ENCODE measurements at regions not wholly inside any gene's neighbourhood (a gene's known extent, or its start where the extent isn't known, plus 50 kb on each side); places are given as distances from the start of the nearest gene placed in this dataset.
"Not testable (repeated sequence)": the region's sequence is repeated elsewhere in the genome, so short reads cannot be mapped to it uniquely, and the experiment has no call there.

GRCh38 chr4:135605076-135605475, 1403.5 kb upstream of the PABPC4L start:
- no peak for DNase-seq

- DNase-seq = no peak
Measured at GRCh38 chr4:135604531-135604930, 1402.9 kb upstream of the PABPC4L start.

- DNase-seq = no peak
Measured at GRCh38 chr4:135601351-135601750, 1399.8 kb upstream of the PABPC4L start.

GRCh38 chr4:135598151-135598550, 1396.6 kb upstream of the PABPC4L start:
- no peak for DNase-seq

GRCh38 chr4:135594521-135594920, 1392.9 kb upstream of the PABPC4L start:
- no peak for DNase-seq

- no peak for DNase-seq
Measured at GRCh38 chr4:135575041-135575440, 1373.5 kb upstream of the PABPC4L start.

GRCh38 chr4:135573251-135573650, 1371.7 kb upstream of the PABPC4L start:
- DNase-seq = no peak

GRCh38 chr4:135564090-135564489, 1362.5 kb upstream of the PABPC4L start:
- no peak for DNase-seq

- DNase-seq = no peak
Measured at GRCh38 chr4:135553213-135553612, 1351.6 kb upstream of the PABPC4L start.

GRCh38 chr4:135552131-135552530, 1350.5 kb upstream of the PABPC4L start:
- no peak for DNase-seq

GRCh38 chr4:135548711-135549110, 1347.1 kb upstream of the PABPC4L start:
- DNase-seq = no peak

GRCh38 chr4:135545616-135546317, 1344.2 kb upstream of the PABPC4L start:
- DNase-seq = no peak

GRCh38 chr4:135538698-135539097, 1337.1 kb upstream of the PABPC4L start:
- DNase-seq = no peak

- no peak for DNase-seq
Measured at GRCh38 chr4:135533053-135533452, 1331.5 kb upstream of the PABPC4L start.

- DNase-seq = no peak
Measured at GRCh38 chr4:135532132-135532531, 1330.5 kb upstream of the PABPC4L start.

GRCh38 chr4:135515295-135515694, 1313.7 kb upstream of the PABPC4L start:
- DNase-seq = no peak

GRCh38 chr4:135510582-135510981, 1309.0 kb upstream of the PABPC4L start:
- DNase-seq = no peak

- DNase-seq = no peak
Measured at GRCh38 chr4:135508006-135508714, 1306.6 kb upstream of the PABPC4L start.

GRCh38 chr4:135497563-135498152, 1296.1 kb upstream of the PABPC4L start:
- DNase-seq = no peak

GRCh38 chr4:135492439-135492838, 1290.8 kb upstream of the PABPC4L start:
- DNase-seq = no peak

GRCh38 chr4:135485371-135485770, 1283.8 kb upstream of the PABPC4L start:
- no peak for DNase-seq

- DNase-seq = no peak
Measured at GRCh38 chr4:135476272-135476671, 1274.7 kb upstream of the PABPC4L start.

GRCh38 chr4:135464311-135464710, 1262.7 kb upstream of the PABPC4L start:
- no peak for DNase-seq

GRCh38 chr4:135447598-135447997, 1246.0 kb upstream of the PABPC4L start:
- DNase-seq = not testable (repeated sequence)

All from NCI-H748 treated with DMSO at 0.1 percent for 48 hours (cell line).